ENCODE measurements at regions not wholly inside any gene's neighbourhood (a gene's known extent, or its start where the extent isn't known, plus 50 kb on each side); places are given as distances from the start of the nearest gene placed in this dataset.

DNA sequence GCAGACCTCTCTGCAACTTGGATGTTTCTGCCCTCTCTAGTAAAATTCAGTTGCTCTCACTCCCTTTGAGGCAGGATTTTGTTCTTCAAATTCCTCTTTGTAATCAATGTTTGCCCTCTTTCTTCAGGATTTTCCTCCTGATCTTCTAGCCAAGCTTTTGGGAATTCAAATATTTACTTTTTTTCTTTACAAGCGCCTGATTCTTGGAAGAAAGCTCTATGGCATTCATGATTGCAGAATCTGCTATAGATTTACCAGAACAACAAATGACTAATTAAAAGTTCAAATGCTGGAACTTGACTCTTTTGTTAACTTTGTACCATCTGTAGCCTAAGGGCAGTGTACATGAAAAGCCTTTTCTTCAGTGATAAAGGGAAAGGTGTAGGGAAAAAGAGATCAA is 63.7 kb upstream of the SHISA6 start (continued):
- TF ChIP-seq ZNF214 (tag by site-specific recombination; IDR thresholded peaks at IDR 0.05; ENCODE audit: borderline replicate concordance) = no peak

DNA sequence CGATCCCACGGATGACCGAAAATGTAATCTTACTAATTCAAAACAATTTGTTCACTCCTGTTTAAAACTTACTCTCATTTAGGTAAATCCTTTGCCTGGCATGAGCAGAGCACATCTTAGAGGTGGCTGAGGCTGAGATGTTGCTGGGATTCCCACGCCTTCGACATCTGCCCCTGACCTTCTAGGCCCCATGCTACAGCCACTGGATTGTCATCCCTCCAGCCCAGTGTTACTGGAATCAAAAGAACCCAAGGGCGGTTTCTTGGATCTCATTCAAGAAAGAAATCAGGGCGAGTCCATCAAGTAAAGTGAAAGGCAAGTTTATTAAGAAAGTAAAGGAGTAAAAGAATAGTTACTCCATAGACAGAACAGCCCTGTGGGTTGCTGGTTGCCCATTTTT is 64.5 kb upstream of the SHISA6 start:
- ChIA-PET CTCF (no interaction called here), POLR2A (no interaction called here)
- Histone ChIP-seq H3K36me3 (ENCODE audit: control insufficient read depth in 2 of 2, insufficient read depth in 1 of 2, low read length in 2 of 2) (no peaks in the 10 kb centered on the region), H3K4me3 (ENCODE audit: low read depth, low read length) (no peak overlapping the region), H3K27ac (ENCODE audit: extremely low read depth, low read depth, low read length) (no peak overlapping the region), H3K4me1 (ENCODE audit: control insufficient read depth, insufficient read depth, low read length) (no peaks in the 10 kb centered on the region), H3K9me3 (ENCODE audit: control insufficient read depth, insufficient read depth, low read depth, low read length) (no peaks in the 10 kb centered on the region)
- TF ChIP-seq ZSCAN16 (tag by site-specific recombination; IDR thresholded peaks at IDR 0.05) (no peak), ZNF184 (tag by site-specific recombination; IDR thresholded peaks at IDR 0.05) (no peak), ZNF791 (tag by site-specific recombination; IDR thresholded peaks at IDR 0.05) (no peak), ZNF747 (tag by site-specific recombination; IDR thresholded peaks at IDR 0.05) (no peak), ZFP41 (tag by site-specific recombination; IDR thresholded peaks at IDR 0.05; ENCODE audit: borderline replicate concordance) (no peak), ZNF324 (tag by site-specific recombination; IDR thresholded peaks at IDR 0.05) (no peak), ZNF777 (tag by site-specific recombination; IDR thresholded peaks at IDR 0.05; ENCODE audit: borderline replicate concordance) (no peak)

DNA sequence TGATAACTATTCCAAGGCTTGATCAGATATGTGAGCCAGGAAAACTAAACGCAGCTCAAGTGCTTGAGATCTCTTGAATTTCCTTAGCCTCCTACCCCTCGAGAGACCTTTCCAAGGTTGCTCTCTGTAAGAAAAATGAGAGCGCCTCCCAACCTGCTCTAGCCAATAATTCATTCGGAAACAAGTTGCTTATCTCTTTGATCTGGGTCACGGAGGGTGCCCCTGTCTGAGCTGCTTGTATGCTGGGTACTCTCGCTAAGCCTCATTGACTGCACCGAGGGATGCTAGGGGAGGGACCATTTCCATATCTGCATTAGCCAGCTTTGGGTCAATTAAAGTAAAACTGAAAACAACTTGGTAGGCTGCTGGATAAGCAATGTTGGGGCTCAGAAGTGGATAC is 70.1 kb upstream of the SHISA6 start:
- no peaks in the 10 kb centered on the region for H3K4me1 ChIP-seq (ENCODE audit: control insufficient read depth, insufficient read depth, low read length)
- POLR2A ChIA-PET = no interaction called here
- CTCF ChIA-PET = no interaction called here

More for the DNA sequence above, 70.1 kb upstream of the SHISA6 start:
- TF ChIP-seq ZNF549 (tag by site-specific recombination; IDR thresholded peaks at IDR 0.05) (no peak), ZNF24 (tag by site-specific recombination; IDR thresholded peaks at IDR 0.05) (no peak), ZBTB6 (tag by site-specific recombination; IDR thresholded peaks at IDR 0.05) (no peak), YY2 (tag by site-specific recombination; IDR thresholded peaks at IDR 0.05) (no peak), ZNF837 (tag by site-specific recombination; IDR thresholded peaks at IDR 0.05) (no peak), ZFHX2 (tag by site-specific recombination; conservative IDR thresholded peaks at IDR 0.05) (no peak), ZIC2 (tag by site-specific recombination; IDR thresholded peaks at IDR 0.05) (no peak), SP2 (tag by site-specific recombination; IDR thresholded peaks at IDR 0.05) (no peak), ZSCAN23 (tag by site-specific recombination; IDR thresholded peaks at IDR 0.05) (no peak), ZNF623 (tag by site-specific recombination; IDR thresholded peaks at IDR 0.05) (no peak), KLF10 (tag by site-specific recombination; IDR thresholded peaks at IDR 0.05) (no peak), ZNF157 (tag by site-specific recombination; IDR thresholded peaks at IDR 0.05) (no peak), ELK4 (IDR thresholded peaks at IDR 0.05; ENCODE audit: borderline replicate concordance, low read depth, low read length) (no peak), ZNF580 (tag by site-specific recombination; IDR thresholded peaks at IDR 0.05) (no peak), ZSCAN16 (tag by site-specific recombination; IDR thresholded peaks at IDR 0.05) (no peak), ZNF548 (tag by site-specific recombination; IDR thresholded peaks at IDR 0.05) (no peak), ZNF768 (tag by site-specific recombination; IDR thresholded peaks at IDR 0.05) (no peak), ZNF184 (tag by site-specific recombination; IDR thresholded peaks at IDR 0.05) (no peak), ZNF776 (tag by site-specific recombination; IDR thresholded peaks at IDR 0.05; ENCODE audit: borderline replicate concordance) (no peak)
- TF ChIP-seq, protein P1, sequence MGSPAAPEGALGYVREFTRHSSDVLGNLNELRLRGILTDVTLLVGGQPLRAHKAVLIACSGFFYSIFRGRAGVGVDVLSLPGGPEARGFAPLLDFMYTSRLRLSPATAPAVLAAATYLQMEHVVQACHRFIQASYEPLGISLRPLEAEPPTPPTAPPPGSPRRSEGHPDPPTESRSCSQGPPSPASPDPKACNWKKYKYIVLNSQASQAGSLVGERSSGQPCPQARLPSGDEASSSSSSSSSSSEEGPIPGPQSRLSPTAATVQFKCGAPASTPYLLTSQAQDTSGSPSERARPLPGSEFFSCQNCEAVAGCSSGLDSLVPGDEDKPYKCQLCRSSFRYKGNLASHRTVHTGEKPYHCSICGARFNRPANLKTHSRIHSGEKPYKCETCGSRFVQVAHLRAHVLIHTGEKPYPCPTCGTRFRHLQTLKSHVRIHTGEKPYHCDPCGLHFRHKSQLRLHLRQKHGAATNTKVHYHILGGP (tag by site-specific recombination; IDR thresholded peaks at IDR 0.05) = no peak
- no peaks in the 10 kb centered on the region for H3K36me3 ChIP-seq (ENCODE audit: control insufficient read depth in 2 of 2, insufficient read depth in 1 of 2, low read length in 2 of 2)
- H3K9me3 ChIP-seq (ENCODE audit: control insufficient read depth, insufficient read depth, low read depth, low read length) = no peaks in the 10 kb centered on the region
- H3K27ac ChIP-seq (ENCODE audit: extremely low read depth, low read depth, low read length) = no peak overlapping the region
- H3K4me3 ChIP-seq (ENCODE audit: low read depth, low read length) = no peak overlapping the region
